Brain microvascular endothelial cell (primary cell): ENCODE measurements at regions not wholly inside any gene's neighbourhood (a gene's known extent, or its start where the extent isn't known, plus 50 kb on each side); places are given as distances from the start of the nearest gene placed in this dataset.

Experiments used
- DNase-seq: peaks from one replicate; pipeline ENCODE4 v3.0.0-alpha.2; 2020
- H3K27ac ChIP-seq: fragments of 250-450 bp; sonication (Bioruptor Pico); 2 replicates; pipeline ENCODE4 v1.5.1; 2020; ENCODE audit warnings: mild to moderate bottlenecking, moderate library complexity
- H3K27me3 ChIP-seq: fragments of 250-450 bp; sonication (Bioruptor Pico); replicated peaks from 2 replicates; pipeline ENCODE4 v1.5.1; 2020; ENCODE audit warnings: mild to moderate bottlenecking
- H3K36me3 ChIP-seq: fragments of 250-450 bp; sonication (Bioruptor Pico); replicated peaks from 2 replicates; pipeline ENCODE4 v1.5.1; 2020; ENCODE audit warnings: mild to moderate bottlenecking
- H3K4me3 ChIP-seq: 2 replicates; pipeline ENCODE4 v1.5.1; 2011; ENCODE audit warnings: low read depth, mild to moderate bottlenecking, control low read depth, low read length, moderate library complexity
- in situ Hi-C: cut with HindIII; loops from 2 replicates; pipeline ENCODE4 v1.10.0; 2017; ENCODE audit warnings: low sequenced_read_pairs, low pct_ligation_motif_present
- TF ChIP-seq, protein P1 (sequence below): IDR thresholded peaks from 2 replicates; pipeline ENCODE4 v1.5.1; 2011; ENCODE audit warnings: low read depth, mild to moderate bottlenecking, moderate library complexity, low read length, control low read depth, inconsistent platforms; ENCODE audit errors: missing control alignments

DNA sequence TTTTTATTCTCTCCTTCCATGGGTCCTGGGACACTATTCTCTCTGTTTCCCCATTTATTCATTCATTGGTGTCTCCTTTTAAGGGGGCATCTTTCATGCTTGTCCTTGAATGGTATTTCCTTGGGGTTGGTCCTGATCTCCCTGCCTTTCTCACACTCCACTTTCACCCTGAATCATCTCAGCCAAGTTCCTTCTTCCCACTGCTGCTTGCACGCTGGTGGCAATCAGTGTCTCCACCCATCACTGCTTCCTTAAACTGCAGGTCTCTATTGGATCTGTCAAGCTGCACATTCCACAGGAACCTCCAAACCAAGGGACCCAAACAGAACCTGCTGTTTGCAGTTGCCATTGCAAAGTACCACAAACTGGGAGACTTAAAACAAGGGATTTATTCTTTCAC, 89.3 kb upstream of the SDK2 start:
- Histone ChIP-seq H3K36me3 (no peaks in the 10 kb centered on the region), H3K27me3 (no peaks in the 10 kb centered on the region), H3K27ac (no peak overlapping the region), H3K4me3 (no peak overlapping the region)
- in situ Hi-C loops, result no loop called here
- DNase-seq, result no peak
- TF ChIP-seq, protein P1, sequence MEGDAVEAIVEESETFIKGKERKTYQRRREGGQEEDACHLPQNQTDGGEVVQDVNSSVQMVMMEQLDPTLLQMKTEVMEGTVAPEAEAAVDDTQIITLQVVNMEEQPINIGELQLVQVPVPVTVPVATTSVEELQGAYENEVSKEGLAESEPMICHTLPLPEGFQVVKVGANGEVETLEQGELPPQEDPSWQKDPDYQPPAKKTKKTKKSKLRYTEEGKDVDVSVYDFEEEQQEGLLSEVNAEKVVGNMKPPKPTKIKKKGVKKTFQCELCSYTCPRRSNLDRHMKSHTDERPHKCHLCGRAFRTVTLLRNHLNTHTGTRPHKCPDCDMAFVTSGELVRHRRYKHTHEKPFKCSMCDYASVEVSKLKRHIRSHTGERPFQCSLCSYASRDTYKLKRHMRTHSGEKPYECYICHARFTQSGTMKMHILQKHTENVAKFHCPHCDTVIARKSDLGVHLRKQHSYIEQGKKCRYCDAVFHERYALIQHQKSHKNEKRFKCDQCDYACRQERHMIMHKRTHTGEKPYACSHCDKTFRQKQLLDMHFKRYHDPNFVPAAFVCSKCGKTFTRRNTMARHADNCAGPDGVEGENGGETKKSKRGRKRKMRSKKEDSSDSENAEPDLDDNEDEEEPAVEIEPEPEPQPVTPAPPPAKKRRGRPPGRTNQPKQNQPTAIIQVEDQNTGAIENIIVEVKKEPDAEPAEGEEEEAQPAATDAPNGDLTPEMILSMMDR, result no peak

DNA sequence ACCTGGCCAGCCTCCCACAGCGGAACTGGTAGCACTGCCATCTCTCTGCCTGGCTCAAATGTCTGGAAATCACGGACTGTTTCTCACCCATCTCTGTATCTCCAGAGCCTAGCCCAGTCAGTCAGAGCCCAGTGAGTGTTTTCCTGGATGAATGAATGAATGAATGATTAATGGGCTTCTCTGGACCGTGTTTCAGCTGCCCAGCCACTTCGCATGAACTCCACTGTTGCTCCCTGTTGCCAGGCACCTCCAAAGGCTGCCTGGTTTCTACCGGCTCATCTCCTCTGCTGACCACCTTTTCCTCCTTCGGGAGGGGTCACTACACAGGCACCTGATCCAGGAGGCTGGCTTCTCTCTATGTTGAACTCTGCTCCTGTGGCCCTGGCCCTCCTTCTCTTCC, 91.0 kb upstream of the SDK2 start:
- H3K27me3 ChIP-seq, result no peaks in the 10 kb centered on the region
- no peak overlapping the region for H3K4me3 ChIP-seq
- no peak for DNase-seq
- H3K27ac ChIP-seq, result no peak overlapping the region
- TF ChIP-seq, protein P1, result no peak
- in situ Hi-C loops, result no loop called here
- H3K36me3 ChIP-seq, result no peaks in the 10 kb centered on the region

DNA sequence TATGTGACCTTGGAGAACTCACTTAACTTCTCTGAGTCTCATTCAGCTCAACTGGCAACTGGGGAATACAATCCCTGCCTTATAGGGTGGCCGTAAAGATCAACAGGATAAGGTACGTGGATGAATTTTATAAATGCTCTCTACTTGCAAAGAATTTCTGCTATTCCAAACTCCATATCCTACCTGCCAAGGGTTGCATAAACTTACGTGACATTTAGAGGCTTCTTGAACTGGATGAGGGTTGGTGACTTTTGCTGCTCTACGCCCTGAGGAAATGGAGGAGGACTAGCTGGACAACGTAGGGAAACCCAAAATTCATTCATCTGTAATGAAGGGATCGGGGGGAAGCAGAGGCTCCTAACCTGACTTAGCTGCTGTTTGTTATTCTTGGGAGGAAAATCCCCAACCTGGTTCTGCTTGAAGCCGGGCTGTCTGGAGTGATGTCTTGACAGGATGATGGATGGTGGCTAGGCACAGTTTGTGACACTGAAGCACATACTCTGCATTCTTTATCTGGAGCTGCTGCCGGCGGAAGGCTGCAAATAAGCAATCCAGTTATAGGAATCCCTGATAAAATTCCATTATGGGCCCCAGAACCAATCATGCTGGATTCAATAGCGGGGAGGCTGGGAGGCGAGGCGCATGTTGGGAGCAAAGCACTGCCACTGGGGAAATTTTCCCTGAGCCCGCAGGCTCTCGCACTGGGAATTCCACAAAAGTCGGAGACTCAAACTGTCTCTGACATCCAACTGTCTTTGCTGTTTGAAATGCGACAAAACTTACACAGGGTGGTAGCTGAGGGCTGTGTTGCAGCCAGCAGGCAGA, 94.7 kb upstream of the SDK2 start:
- TF ChIP-seq, protein P1, result no peak
- no peak for DNase-seq
- no peak overlapping the region for H3K4me3 ChIP-seq
- in situ Hi-C loops, result no loop called here
- no peaks in the 10 kb centered on the region for H3K27me3 ChIP-seq
- H3K36me3 ChIP-seq, result no peaks in the 10 kb centered on the region
- no peak overlapping the region for H3K27ac ChIP-seq

DNA sequence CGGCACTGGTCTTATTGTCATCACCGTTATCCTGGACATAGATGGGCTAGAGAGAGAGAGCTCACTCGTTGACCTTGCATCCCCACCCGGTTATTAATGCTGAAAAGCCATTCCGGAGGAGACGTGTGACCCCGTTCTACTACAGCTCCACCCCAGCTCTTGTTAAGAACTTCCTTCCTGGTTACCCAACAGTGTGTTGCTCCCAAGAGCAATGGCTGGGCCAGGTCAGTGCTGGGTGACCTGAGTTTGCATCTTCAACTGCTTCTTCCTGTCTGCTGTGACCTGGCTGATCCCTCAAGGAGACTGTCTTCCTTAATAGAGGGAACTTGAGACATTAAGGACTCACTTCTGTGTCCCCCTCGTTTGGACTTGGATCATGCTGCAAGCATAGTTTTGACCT, 96.1 kb upstream of the SDK2 start:
- Histone ChIP-seq H3K4me3 (no peak overlapping the region), H3K27me3 (no peaks in the 10 kb centered on the region), H3K27ac (no peak overlapping the region), H3K36me3 (no peaks in the 10 kb centered on the region)
- TF ChIP-seq, protein P1, result no peak
- DNase-seq, result no peak
- in situ Hi-C loops, result no loop called here

DNA sequence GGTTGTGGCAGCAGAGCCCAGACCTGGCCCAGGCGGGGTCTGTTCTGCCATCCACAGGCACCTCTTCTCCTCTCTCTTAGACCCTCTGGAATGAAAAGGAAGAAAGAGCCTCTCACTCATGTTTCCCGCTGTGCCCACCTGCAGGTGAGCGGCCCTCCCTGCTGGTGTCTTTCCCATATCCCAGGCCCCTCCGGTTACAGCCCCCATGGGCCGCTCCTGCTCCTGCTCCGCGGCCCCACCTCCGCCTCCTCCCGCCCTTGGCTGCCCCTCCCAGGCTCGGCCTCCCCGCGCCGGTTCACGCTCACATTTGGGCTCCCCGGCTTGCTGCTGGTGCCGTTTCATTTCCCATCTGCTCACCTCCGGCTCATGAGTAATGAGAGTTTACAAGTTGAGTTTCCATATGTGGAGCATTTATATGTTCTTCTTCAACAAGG, 98.7 kb upstream of the SDK2 start:
- DNase-seq, result no peak
- Histone ChIP-seq H3K27me3 (no peaks in the 10 kb centered on the region), H3K36me3 (no peaks in the 10 kb centered on the region), H3K27ac (no peak overlapping the region), H3K4me3 (no peak overlapping the region)
- in situ Hi-C loops, result no loop called here
- TF ChIP-seq, protein P1, result no peak
